ENCODE measurements at regions not wholly inside any gene's neighbourhood (a gene's known extent, or its start where the extent isn't known, plus 50 kb on each side); places are given as distances from the start of the nearest gene placed in this dataset.

- DNase-seq (ENCODE audit: low read depth, low spot score) = peak; percentile 57
Measured at GRCh38 chr2:7803515-7803914, 878.3 kb upstream of the ID2 start.

GRCh38 chr2:7809640-7810039 is 872.2 kb upstream of the ID2 start:
- no peak for DNase-seq (ENCODE audit: low read depth, low spot score)

GRCh38 chr2:7811073-7811472 is 870.8 kb upstream of the ID2 start:
- no peak for DNase-seq (ENCODE audit: low read depth, low spot score)

DNA sequence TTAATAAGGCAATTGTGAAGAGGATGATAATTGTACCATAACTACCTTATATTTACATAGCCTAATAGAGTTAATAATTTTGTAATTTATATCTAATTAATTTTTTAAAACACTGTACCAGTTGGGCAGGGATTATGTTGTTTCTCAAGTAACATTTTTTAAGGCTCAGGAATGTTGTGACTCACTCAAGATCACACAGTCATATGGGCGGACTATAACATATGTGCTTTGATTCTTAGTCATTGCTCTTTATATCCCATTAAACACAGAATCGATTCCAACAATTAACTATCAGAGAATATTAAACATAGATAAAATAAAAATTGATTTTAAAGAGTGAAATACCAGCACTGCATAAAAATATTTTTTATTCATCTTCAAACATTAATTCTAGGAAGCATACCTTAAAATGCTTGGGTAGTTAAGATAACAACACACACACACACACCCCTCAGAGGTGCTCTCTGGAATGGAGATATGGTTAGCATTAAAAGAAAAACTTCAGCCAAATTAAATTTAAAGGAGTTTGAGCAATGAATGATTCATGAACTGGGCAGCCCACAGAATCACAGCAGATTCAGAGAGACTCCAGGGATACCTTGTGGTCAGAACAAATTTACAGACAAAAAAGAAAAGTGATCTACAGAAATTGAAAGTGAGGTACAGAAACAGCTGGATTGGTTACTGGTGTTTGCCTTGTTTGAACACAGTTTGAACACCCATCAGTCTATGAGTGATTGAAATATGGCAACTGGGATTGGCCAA is 869.4 kb upstream of the ID2 start:
- no peak for DNase-seq (ENCODE audit: low read depth, low spot score)

- DNase-seq (ENCODE audit: low read depth, low spot score) = peak; percentile 44
Measured at GRCh38 chr2:7813541-7814292, 868.1 kb upstream of the ID2 start.

- no peak for DNase-seq (ENCODE audit: low read depth, low spot score)
Measured at GRCh38 chr2:7815726-7816125, 866.1 kb upstream of the ID2 start.

DNA sequence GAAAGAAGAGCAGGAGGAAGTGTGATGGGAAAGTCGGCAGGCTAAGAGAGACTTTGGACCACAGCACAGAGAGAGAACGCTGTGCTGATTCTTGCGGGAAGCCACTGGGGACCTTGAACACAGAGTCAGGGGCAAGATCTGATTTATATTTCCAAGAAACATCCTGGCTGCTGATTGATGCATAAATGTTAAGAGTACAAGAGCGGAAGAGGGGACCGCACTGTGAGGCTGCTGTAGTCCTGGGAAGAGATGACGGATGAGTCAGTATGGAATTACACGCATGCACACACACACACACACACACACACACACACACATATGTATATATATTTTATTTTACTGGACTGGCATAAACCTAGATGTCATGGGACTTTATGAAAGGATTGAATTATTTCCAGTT is 865.6 kb upstream of the ID2 start:
- DNase-seq (ENCODE audit: low read depth, low spot score) = no peak

GRCh38 chr2:7816944-7817343 is 864.9 kb upstream of the ID2 start:
- DNase-seq (ENCODE audit: low read depth, low spot score) = no peak

DNA sequence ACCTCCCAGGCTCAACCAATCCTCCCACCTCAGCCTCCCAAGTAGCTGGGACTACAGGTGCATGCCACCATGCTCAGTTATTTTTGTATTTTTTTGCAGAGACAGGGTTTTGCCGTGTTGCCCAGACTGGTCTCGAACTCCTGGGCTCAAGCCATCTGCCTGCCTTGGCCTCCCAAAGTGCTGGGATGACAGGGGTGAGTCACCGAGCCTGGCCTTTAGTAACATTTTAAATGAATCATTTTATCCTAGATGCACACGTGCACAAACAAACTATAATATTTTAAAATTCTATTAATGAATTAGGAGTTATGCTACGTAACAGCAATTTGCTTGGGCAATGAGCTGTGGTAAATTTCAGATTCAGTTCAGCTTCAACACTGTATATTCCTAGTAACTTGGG is 862.5 kb upstream of the ID2 start:
- DNase-seq (ENCODE audit: low read depth, low spot score) = no peak

GRCh38 chr2:7819850-7820249 is 862.0 kb upstream of the ID2 start:
- DNase-seq (ENCODE audit: low read depth, low spot score) = no peak

GRCh38 chr2:7824211-7824610 is 857.6 kb upstream of the ID2 start:
- DNase-seq (ENCODE audit: low read depth, low spot score) = no peak

DNA sequence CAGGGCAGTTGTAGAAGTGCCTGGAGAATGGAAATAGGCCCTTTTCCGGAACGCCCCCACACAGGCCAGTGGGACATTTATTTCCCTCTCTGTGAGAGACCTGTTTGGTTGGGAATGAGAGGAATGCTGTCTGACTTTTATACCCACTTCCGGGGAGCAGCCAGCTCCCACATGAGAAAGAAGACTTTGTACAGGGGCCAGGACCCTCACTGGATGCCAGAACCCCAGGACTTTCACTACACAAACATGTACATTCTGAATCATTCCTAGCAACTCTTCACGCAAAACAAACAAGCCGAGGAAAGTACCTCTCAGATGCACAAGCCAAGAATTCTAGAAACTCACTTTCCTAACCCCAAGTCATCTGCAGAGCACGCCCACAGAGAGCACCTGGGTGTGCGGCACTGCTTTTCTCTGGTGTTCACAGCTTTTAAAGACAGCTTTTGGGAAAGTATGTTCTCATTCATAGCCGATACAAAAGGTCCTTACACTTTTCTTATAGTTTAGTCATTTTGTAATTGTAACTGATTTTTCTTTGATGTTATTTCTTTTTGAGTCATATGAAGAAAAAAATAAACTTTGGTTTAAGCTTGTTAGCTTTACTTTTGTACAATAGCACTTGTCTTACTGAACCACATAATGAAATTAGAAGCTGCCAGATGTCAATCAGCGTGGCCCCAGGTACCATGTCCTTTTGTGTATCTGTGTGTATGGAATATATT is 856.1 kb upstream of the ID2 start:
- peak; percentile 82 for DNase-seq (ENCODE audit: low read depth, low spot score)

- DNase-seq (ENCODE audit: low read depth, low spot score) = no peak
Measured at GRCh38 chr2:7826656-7827055, 855.2 kb upstream of the ID2 start.

DNA sequence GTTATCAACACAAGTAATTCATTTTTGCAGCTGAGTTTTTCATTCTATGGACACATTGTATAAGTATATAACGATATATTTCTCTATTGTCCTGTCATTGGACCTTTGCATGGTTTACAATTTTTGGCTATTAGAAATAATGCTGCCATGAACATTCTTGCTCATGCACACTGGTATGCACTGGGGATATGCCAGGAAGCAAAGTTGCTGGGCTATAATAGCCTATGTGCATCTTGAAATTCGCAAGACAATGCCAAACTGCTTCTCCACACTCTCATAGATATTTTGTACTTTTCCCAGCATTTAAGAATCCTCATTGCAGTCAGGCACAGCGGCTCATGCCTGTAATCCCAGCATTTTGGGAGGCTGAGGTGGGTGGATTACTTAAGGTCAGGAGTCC is 852.6 kb upstream of the ID2 start:
- no peak for DNase-seq (ENCODE audit: low read depth, low spot score)

GRCh38 chr2:7830616-7831015 is 851.2 kb upstream of the ID2 start:
- no peak for DNase-seq (ENCODE audit: low read depth, low spot score)

GRCh38 chr2:7835151-7835550 is 846.7 kb upstream of the ID2 start:
- DNase-seq (ENCODE audit: low read depth, low spot score) = no peak

- no peak for DNase-seq (ENCODE audit: low read depth, low spot score)
Measured at GRCh38 chr2:7835693-7836680, 845.9 kb upstream of the ID2 start.

- no peak for DNase-seq (ENCODE audit: low read depth, low spot score)
Measured at GRCh38 chr2:7837237-7837760, 844.6 kb upstream of the ID2 start.

DNA sequence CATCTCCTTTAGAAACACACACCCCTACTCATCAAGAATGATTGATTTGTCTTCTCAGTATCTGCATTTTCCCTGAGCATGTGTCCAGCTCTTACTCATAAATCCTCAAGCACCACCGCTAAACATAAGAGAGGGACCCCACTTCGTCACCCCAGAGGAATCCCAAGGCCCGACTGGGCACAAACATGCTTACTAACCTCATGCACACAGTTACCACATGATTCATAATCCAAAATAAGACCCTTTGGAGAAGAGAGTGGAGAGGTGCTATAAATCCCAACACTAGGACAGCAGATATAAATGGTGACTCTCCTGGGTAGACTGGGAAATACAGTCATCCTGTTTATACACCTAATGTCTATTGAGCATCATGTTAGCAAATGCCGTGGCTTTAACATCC is 843.2 kb upstream of the ID2 start:
- no peak for DNase-seq (ENCODE audit: low read depth, low spot score)

- DNase-seq (ENCODE audit: low read depth, low spot score) = no peak
Measured at GRCh38 chr2:7840651-7841380, 841.0 kb upstream of the ID2 start.

Measured in smooth muscle cell of the brain vasculature (primary cell).